ENCODE measurements at regions not wholly inside any gene's neighbourhood (a gene's known extent, or its start where the extent isn't known, plus 50 kb on each side); places are given as distances from the start of the nearest gene placed in this dataset.

DNA sequence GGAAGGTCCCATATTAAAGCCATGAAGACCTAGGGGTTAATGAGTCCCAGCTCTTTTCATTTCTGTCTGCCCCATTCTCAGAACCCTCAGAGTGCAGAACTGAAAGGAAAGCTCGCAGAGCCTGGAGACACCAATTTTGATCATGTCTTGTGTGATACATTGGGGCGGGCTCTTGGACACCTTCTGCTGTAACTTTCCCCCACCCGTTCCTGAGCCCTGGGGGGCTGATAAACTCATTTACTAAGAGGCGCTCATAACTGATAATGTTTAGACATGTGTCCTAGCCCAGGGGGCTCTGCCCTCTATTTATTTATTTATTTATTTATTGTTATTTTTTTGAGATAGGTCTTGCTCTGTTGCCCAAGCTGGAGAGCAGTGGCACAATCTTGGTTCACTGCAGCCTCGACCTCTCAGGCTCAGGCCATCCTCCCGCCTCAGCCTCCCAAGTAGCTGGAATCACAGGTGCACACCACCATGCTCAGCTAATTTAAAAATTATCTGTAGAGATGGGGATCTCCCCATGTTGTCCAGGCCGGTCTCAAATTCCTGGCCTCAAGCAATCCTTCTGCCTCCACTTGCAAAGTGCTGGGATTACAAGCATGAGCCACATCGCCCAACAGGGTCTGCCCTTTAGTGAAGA lies 72.4 kb upstream of the HAAO start:
- DNase-seq: no peak

GRCh38 chr2:42864222-42864621 lies 71.8 kb upstream of the HAAO start:
- DNase-seq: no peak

- DNase-seq: no peak
These were observed 71.4 kb upstream of the HAAO start for GRCh38 chr2:42863751-42864150.

- no peak for DNase-seq
These were observed 70.9 kb upstream of the HAAO start for GRCh38 chr2:42863320-42863719.

- DNase-seq: no peak
These were observed 70.3 kb upstream of the HAAO start for GRCh38 chr2:42862669-42863185.

DNA sequence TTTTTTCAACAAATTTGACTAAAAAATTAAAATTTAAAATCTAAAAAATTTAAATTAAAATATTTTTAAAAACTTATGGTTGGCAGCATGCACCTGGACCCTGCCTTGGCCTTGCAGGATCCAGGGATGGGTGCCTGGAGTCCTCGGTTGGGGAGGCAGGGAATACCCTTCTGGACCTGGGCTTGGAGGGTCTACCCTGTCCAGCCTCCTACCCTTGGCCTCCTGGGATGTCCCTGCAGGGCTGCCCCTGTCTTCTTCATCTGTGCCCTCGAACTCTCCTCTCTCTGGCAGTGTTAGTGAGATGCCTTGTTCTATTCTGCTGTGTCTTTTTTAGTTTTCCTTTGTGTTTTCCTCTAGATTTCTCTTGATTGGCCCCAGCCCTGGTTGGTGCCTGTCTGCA lies 68.9 kb upstream of the HAAO start:
- no peak for DNase-seq

GRCh38 chr2:42860319-42861094 lies 68.1 kb upstream of the HAAO start:
- no peak for DNase-seq

GRCh38 chr2:42859791-42860190 lies 67.4 kb upstream of the HAAO start:
- no peak for DNase-seq

GRCh38 chr2:42859006-42859552 lies 66.7 kb upstream of the HAAO start:
- DNase-seq: peak; percentile 10

DNA sequence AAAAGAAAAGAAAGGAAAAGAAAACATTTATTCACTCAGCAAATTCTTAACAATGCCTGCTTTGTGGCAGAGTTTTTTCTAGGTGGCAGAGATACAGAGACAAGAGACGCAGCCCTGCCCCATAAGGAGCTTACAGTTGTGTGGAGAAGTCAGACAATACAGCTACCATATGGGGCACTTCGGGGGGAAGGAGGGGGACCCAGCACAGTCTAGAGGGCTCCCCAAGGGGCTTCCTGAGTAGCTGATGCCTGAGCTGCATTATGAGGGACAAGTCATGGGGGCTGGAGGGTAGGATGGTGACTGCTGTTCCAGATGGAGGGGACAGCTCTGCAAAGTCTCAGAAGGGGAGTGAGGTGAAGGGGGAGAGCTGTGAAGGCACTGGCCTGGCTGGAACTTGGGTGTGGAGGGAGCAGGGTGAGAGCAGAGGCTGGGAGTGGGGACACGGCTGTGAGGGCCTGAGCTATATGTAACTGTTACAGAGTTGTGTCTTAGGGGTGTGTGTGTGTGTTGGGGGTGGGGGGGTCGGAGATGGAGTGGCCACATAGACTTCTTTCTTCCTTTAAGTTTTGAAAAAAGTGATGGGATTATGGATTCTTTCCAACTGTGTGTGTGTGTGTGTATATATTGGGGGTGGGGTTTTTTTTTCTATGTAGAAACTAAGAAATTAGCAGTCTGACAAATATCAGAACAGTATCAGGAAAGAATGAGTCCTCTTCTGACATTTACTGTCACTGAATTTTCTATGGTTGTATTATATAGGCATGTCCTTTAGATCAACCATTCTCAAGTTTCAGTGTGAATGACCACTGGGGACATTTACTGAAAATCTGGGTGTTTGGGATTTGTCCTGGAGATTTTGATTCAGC lies 66.0 kb upstream of the HAAO start:
- no peak for DNase-seq

- no peak for DNase-seq
These were observed 64.7 kb upstream of the HAAO start for GRCh38 chr2:42856891-42857632.

DNA sequence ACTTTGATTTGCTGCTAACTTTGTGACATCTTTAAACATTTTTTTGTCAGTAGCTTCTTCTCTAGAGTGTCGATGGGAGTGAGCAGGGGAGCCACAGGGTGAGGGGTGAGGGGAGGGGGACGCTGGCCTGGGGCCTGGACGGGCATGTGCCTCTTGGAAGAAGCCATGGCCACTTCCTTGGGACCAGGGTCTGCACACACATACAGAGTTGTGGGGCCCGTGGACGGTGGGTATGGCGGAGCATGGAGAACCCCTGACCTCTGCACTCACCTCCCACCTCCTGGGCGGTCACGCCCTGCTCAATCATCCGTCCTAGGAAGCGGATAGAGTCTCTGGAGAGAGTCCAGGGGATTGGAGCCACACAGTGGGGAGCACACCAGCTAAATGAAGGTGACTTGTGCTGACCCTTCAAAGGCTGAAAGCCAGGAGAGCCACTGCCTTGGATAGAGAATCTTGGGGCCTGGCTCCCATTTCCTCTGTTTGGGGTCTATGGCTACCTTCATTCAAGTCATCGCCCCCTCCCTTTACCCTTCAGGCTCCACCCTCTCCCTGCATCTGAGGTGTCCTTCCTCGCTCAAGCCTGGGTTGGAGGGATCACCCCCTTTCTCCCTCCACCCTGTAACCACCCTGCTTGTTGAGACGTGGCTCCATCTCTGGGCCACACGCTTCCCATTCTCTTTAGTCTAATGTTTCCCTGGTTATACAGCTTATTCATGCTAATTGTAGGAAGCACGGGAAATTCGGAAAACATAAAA lies 63.9 kb upstream of the HAAO start:
- DNase-seq: no peak

GRCh38 chr2:42855221-42855970 lies 63.0 kb upstream of the HAAO start:
- no peak for DNase-seq

- no peak for DNase-seq
These were observed 61.9 kb upstream of the HAAO start for GRCh38 chr2:42854207-42854818.

- DNase-seq: no peak
These were observed 61.3 kb upstream of the HAAO start for GRCh38 chr2:42853549-42854206.

DNA sequence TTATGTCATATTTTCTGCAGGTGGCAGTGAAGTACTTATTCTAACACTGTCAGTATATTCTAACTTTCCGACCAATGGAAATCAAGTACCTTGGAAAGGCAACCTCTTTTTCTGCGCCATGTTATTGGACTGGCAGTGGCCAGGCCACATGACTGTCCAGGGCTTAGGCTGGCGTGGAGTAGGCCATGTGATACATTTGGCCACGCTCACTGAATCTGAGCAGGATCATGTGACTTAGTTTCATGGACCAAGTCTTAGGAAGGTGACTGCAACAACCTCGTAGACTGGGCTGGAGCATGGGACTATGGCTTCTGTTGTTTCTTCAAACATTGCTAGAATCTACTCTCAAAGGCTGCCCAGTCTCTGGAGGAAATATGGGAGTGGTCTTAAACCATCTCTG lies 60.4 kb upstream of the HAAO start:
- DNase-seq: no peak

DNA sequence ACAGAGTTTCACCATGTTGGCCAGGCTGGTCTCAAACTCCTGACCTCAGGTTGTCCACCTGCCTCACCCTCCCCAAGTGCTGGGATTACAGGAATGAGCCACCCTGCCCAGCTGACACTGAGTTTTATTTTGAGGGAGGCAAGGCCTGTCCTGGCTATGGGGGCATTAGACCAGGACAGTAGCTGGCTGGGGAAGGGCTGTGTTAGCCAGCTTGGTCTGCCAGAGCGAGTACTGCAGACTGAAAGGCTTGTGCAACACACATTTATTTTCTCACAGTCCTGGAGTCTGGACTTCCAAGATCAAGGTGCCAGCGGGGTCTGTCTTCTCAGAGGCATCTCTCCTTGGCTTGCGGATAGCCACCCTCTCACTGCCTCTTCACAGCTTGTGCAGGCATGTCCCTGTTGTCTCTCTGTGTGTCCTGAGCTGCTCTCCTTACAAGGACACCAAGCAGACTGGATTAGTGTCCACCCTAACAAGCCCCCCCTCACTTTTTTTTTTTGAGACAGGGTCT lies 59.4 kb upstream of the HAAO start:
- DNase-seq: no peak

- no peak for DNase-seq
These were observed 58.8 kb upstream of the HAAO start for GRCh38 chr2:42851186-42851585.

DNA sequence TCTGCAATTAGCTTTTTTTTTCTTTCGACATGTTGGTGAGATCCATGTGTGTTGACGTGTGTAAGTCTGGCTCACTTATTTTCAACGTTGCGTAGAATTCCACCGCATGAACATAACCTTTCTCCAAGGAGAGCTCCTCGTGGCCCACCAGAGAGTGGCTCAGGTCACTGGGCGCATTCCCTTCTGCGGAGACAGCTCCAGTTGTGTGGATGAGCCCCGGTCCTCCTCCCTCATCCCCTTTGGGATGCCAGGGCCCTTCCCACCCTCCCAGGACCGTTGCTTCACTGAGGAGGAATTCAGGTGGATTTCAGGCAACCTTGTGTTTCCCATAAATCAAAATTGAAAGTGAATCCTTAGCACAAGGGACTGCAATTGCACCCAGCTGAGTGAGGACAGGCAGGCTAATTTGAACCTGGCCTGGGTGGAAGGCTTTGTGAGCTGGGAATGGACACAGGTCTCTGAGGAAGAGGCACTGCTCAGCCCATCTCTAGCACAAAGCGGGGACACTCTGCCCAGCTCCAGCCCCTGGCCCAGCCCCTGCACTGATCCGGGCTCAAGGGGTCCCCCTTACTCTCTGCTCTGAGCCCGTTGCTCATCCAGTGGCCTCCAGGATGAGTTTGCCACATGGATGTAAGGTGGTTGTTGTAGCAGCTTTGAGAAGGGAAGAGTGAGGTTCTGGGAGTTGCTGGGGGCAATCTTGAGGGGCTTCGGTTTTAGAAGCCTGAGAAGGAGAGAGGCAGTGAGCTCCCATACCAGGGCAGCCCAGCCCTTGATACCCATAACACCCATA lies 57.8 kb upstream of the HAAO start:
- DNase-seq: no peak
